Transverse colon (tissue), 3 donors: ENCODE measurements at regions not wholly inside any gene's neighbourhood (a gene's known extent, or its start where the extent isn't known, plus 50 kb on each side); places are given as distances from the start of the nearest gene placed in this dataset.

Source experiments
- CTCF ChIP-seq, 5 experiments: fragments of 200-600 bp in 3 of 5; fragments of 450-650 bp in 2 of 5; sonication (generic) in 3 of 5; IDR thresholded peaks; 1 replicate in 2 of 5; 2 replicates in 3 of 5; pipeline ENCODE4 v1.5.1; 2016 to 2017; ENCODE audit warnings: antibody characterized with exemption in 5 of 5, inconsistent platforms in 3 of 5, mild to moderate bottlenecking in 2 of 5, moderate library complexity in 1 of 5
- EP300 ChIP-seq: sonication (generic); formaldehyde crosslinking; IDR thresholded peaks from one replicate; pipeline ENCODE4 v1.6.1; 2017; ENCODE audit warnings: antibody characterized with exemption, low read depth

GRCh38 chr1:177471244-177471643, 300.5 kb downstream of the BRINP2 start:
- TF ChIP-seq EP300 (no peak), CTCF (IDR thresholded peaks at IDR 0.05) (no peak)
